ENCODE measurements at regions not wholly inside any gene's neighbourhood (a gene's known extent, or its start where the extent isn't known, plus 50 kb on each side); places are given as distances from the start of the nearest gene placed in this dataset.

DNA sequence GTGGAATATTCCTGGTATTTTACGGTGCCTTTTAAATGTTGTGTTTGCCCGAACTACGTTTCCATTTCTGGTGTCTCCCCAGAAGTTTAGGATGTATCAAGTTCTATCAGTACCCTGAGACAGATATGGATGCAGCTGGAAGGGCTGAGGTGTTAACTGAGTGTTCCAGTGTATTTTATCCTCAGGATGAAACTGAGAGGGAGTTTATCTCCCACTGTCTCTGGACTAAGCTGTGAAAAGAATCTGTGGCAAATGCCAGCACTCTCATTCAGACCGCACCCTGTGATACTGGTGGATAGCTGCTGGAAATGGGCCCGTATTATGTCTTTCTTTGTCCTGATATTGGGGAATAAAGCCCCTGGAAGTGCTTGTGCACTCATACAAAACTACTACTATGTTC, 887.2 kb upstream of the TYRP1 start:
- ATAC-seq (ENCODE audit: insufficient read depth, low read depth) (no peak), DNase-seq (no peak)
- Histone ChIP-seq H3K4me3 (ENCODE audit: low read depth in 1 of 2, low read length in 2 of 2) (no peak overlapping the region), H2AFZ (ENCODE audit: low read depth, low read length) (no peak overlapping the region), H3K27me3 (ENCODE audit: insufficient read depth, low read length, poor library complexity) (no peaks in the 10 kb centered on the region), H3K36me3 (ENCODE audit: insufficient read depth, low read length) (no peaks in the 10 kb centered on the region), H3K4me2 (ENCODE audit: insufficient read depth, low read length) (no peak overlapping the region), H3K79me2 (ENCODE audit: insufficient read depth, low read length) (no peaks in the 10 kb centered on the region), H3K4me1 (ENCODE audit: insufficient read depth, low read length) (no peaks in the 10 kb centered on the region), H3K27ac (ENCODE audit: low read length) (no peak overlapping the region), H3K9ac (ENCODE audit: low read depth, low read length) (no peak overlapping the region), H4K20me1 (ENCODE audit: insufficient read depth, low read length) (no peaks in the 10 kb centered on the region), H3K9me3 (ENCODE audit: insufficient read depth, low read length, severe bottlenecking) (no peaks in the 10 kb centered on the region)
- TF ChIP-seq, protein P1, sequence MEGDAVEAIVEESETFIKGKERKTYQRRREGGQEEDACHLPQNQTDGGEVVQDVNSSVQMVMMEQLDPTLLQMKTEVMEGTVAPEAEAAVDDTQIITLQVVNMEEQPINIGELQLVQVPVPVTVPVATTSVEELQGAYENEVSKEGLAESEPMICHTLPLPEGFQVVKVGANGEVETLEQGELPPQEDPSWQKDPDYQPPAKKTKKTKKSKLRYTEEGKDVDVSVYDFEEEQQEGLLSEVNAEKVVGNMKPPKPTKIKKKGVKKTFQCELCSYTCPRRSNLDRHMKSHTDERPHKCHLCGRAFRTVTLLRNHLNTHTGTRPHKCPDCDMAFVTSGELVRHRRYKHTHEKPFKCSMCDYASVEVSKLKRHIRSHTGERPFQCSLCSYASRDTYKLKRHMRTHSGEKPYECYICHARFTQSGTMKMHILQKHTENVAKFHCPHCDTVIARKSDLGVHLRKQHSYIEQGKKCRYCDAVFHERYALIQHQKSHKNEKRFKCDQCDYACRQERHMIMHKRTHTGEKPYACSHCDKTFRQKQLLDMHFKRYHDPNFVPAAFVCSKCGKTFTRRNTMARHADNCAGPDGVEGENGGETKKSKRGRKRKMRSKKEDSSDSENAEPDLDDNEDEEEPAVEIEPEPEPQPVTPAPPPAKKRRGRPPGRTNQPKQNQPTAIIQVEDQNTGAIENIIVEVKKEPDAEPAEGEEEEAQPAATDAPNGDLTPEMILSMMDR (IDR thresholded peaks at IDR 0.05; ENCODE audit: borderline replicate concordance, extremely low read depth, low read length, poor library complexity, severe bottlenecking): no peak
- no peak for TF ChIP-seq EZH2 (IDR thresholded peaks at IDR 0.05; ENCODE audit: borderline replicate concordance, low read depth, low read length, severe bottlenecking)

DNA sequence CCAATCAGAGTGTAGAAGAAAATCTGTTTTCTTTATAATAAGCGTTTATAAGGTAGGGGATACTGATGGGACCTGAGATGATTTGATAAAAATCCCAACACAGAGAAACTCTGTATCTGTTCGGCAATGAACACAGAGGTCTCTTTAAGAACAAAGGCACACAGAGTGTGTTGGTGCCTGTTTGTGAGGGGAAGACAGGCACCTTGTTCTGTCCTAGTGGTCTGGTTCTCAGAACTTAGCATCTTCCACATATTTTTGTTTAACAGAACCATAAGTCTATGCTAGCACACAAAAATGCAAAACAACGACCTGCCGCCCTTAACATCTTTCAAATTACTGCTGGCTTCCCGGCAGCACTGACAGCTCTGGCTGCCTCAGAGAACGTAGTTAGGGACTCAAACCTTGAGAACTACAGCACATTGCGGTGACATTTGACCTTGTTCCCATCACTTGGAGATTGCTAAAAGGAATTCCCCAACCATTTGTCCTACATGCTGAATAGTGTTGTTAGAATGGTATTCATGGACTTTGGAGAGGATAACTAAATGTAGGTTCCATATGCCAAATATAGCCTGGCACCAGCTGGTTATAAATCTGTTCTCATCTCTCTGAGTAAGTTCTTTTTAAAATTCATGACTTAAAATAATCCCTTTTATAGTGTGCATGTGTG, 871.7 kb upstream of the TYRP1 start:
- no peaks in the 10 kb centered on the region for H3K27me3 ChIP-seq (ENCODE audit: insufficient read depth, low read length, poor library complexity)
- H3K4me1 ChIP-seq (ENCODE audit: insufficient read depth, low read length): no peaks in the 10 kb centered on the region
- no peaks in the 10 kb centered on the region for H3K36me3 ChIP-seq (ENCODE audit: insufficient read depth, low read length)
- no peak overlapping the region for H2AFZ ChIP-seq (ENCODE audit: low read depth, low read length)
- no peak for ATAC-seq (ENCODE audit: insufficient read depth, low read depth)
- no peaks in the 10 kb centered on the region for H4K20me1 ChIP-seq (ENCODE audit: insufficient read depth, low read length)
- H3K4me3 ChIP-seq (ENCODE audit: low read depth in 1 of 2, low read length in 2 of 2): no peak overlapping the region
- H3K9me3 ChIP-seq (ENCODE audit: insufficient read depth, low read length, severe bottlenecking): no peaks in the 10 kb centered on the region
- no peak overlapping the region for H3K9ac ChIP-seq (ENCODE audit: low read depth, low read length)
- H3K4me2 ChIP-seq (ENCODE audit: insufficient read depth, low read length): no peak overlapping the region
- H3K79me2 ChIP-seq (ENCODE audit: insufficient read depth, low read length): no peaks in the 10 kb centered on the region
- H3K27ac ChIP-seq (ENCODE audit: low read length): no peak overlapping the region
- DNase-seq: no peak
- TF ChIP-seq EZH2 (IDR thresholded peaks at IDR 0.05; ENCODE audit: borderline replicate concordance, low read depth, low read length, severe bottlenecking): no peak
- TF ChIP-seq, protein P1 (IDR thresholded peaks at IDR 0.05; ENCODE audit: borderline replicate concordance, extremely low read depth, low read length, poor library complexity, severe bottlenecking): no peak

DNA sequence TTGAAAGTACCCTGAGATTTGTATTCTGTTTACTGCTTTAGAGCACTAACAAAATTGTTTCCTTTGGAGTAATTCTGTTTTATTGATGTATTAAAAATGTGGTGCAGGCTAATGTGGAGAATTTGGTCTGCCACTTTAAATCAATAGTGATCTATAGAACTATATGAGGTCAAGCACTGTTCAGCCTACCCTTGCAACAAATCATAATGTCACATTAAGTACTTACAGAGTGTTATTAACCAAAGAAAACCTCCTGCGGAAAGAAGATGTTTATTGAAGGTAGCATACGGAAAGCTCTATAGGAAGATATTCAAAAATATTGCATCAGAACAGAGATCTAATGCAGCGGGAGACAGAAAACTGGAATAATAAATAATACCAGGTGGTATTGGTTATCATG, 865.0 kb upstream of the TYRP1 start:
- Histone ChIP-seq H3K36me3 (ENCODE audit: insufficient read depth, low read length) (no peaks in the 10 kb centered on the region), H3K79me2 (ENCODE audit: insufficient read depth, low read length) (no peaks in the 10 kb centered on the region), H3K4me1 (ENCODE audit: insufficient read depth, low read length) (no peaks in the 10 kb centered on the region), H2AFZ (ENCODE audit: low read depth, low read length) (no peak overlapping the region), H3K4me2 (ENCODE audit: insufficient read depth, low read length) (no peak overlapping the region), H3K9me3 (ENCODE audit: insufficient read depth, low read length, severe bottlenecking) (no peaks in the 10 kb centered on the region), H3K27ac (ENCODE audit: low read length) (no peak overlapping the region), H3K4me3 (ENCODE audit: low read depth in 1 of 2, low read length in 2 of 2) (no peak overlapping the region), H4K20me1 (ENCODE audit: insufficient read depth, low read length) (no peaks in the 10 kb centered on the region), H3K27me3 (ENCODE audit: insufficient read depth, low read length, poor library complexity) (no peaks in the 10 kb centered on the region), H3K9ac (ENCODE audit: low read depth, low read length) (no peak overlapping the region)
- no peak for ATAC-seq (ENCODE audit: insufficient read depth, low read depth)
- DNase-seq: no peak
- TF ChIP-seq, protein P1 (IDR thresholded peaks at IDR 0.05; ENCODE audit: borderline replicate concordance, extremely low read depth, low read length, poor library complexity, severe bottlenecking): no peak
- no peak for TF ChIP-seq EZH2 (IDR thresholded peaks at IDR 0.05; ENCODE audit: borderline replicate concordance, low read depth, low read length, severe bottlenecking)
